ENCODE measurements at regions not wholly inside any gene's neighbourhood (a gene's known extent, or its start where the extent isn't known, plus 50 kb on each side); places are given as distances from the start of the nearest gene placed in this dataset.

DNA sequence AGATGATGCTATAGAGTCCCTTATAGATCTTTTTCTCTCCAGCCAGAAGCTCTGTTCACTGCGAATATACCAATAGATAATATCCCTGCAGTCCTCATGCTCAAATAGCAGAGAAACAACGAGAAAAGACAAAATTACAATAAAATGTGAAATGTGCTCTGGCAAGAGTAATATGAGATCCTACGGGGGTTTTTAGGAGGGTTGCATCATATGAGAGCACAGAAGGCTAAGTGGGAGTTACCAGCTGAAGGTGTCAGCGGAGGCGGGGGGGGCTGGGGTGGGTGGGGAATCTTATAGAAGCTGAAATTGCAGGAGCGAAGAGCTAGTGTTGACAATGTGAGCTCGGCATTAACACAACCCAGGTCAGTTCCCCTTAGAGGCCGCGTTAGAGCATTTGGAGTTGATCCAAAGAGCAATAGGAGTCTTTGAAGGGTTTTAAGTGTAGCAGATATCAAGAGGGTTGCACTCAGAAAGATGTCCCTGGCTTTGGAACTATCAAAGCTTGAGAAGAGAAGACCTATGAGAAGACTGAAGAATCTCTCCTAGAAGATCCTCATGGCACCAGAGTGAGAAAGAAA, 109.7 kb downstream of the BASP1 start:
- TF ChIP-seq, protein P1, sequence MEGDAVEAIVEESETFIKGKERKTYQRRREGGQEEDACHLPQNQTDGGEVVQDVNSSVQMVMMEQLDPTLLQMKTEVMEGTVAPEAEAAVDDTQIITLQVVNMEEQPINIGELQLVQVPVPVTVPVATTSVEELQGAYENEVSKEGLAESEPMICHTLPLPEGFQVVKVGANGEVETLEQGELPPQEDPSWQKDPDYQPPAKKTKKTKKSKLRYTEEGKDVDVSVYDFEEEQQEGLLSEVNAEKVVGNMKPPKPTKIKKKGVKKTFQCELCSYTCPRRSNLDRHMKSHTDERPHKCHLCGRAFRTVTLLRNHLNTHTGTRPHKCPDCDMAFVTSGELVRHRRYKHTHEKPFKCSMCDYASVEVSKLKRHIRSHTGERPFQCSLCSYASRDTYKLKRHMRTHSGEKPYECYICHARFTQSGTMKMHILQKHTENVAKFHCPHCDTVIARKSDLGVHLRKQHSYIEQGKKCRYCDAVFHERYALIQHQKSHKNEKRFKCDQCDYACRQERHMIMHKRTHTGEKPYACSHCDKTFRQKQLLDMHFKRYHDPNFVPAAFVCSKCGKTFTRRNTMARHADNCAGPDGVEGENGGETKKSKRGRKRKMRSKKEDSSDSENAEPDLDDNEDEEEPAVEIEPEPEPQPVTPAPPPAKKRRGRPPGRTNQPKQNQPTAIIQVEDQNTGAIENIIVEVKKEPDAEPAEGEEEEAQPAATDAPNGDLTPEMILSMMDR (conservative IDR thresholded peaks at IDR 0.05; ENCODE audit: low read depth in 2 of 2), result no peak
- TF ChIP-seq POLR2AphosphoS5 (IDR thresholded peaks at IDR 0.05; ENCODE audit: low read depth) (no peak), EZH2phosphoT487 (IDR thresholded peaks at IDR 0.05; ENCODE audit: unreplicated experiment) (no peak), ZNF331 (CRISPR knock-in tag; IDR thresholded peaks at IDR 0.05; ENCODE audit: low read depth) (no peak), EZH2 (IDR thresholded peaks at IDR 0.05; ENCODE audit: low read depth, unreplicated experiment) (no peak)

All from GM23338 (cell line).